Nephron progenitor cell (in vitro differentiated cells): ENCODE measurements at regions not wholly inside any gene's neighbourhood (a gene's known extent, or its start where the extent isn't known, plus 50 kb on each side); places are given as distances from the start of the nearest gene placed in this dataset.

Source experiments
- DNase-seq: peaks from one replicate; pipeline ENCODE4 v3.0.0; 2021
- H3K27ac Mint-ChIP-seq: 2 replicates; pipeline ENCODE4 v1.8.0; 2021; ENCODE audit warnings: mild to moderate bottlenecking, moderate library complexity, mixed read lengths
- H3K27me3 Mint-ChIP-seq: 2 replicates; pipeline ENCODE4 v1.8.0; 2021; ENCODE audit warnings: mild to moderate bottlenecking, low read depth, mixed read lengths; ENCODE audit not compliant: poor library complexity
- H3K36me3 Mint-ChIP-seq: 2 replicates; pipeline ENCODE4 v1.8.0; 2021; ENCODE audit warnings: low read depth, mixed read lengths
- H3K4me1 Mint-ChIP-seq: 2 replicates; pipeline ENCODE4 v1.8.0; 2021; ENCODE audit warnings: mixed read lengths
- H3K4me3 Mint-ChIP-seq: 2 replicates; pipeline ENCODE4 v1.8.0; 2021; ENCODE audit warnings: mild to moderate bottlenecking, moderate library complexity, mixed read lengths
- H3K9me3 Mint-ChIP-seq: 2 replicates; pipeline ENCODE4 v1.8.0; 2021; ENCODE audit warnings: mild to moderate bottlenecking, moderate library complexity, mixed read lengths
- TF ChIP-seq, protein P1 (sequence below): fragments of 200-600 bp; sonication (generic); IDR thresholded peaks from 2 replicates; pipeline ENCODE4 v1.5.0; 2021; ENCODE audit warnings: antibody characterized with exemption

GRCh38 chr6:144856622-144857021, 571.5 kb downstream of the UTRN start:
- DNase-seq = no peak
- Mint-ChIP-seq H3K4me3 (no peak overlapping the region), H3K27ac (no peak overlapping the region), H3K4me1 (no peaks in the 10 kb centered on the region), H3K27me3 (no peaks in the 10 kb centered on the region), H3K9me3 (no peaks in the 10 kb centered on the region), H3K36me3 (peaks cover 11% of the 10 kb centered on the region)
- TF ChIP-seq, protein P1, sequence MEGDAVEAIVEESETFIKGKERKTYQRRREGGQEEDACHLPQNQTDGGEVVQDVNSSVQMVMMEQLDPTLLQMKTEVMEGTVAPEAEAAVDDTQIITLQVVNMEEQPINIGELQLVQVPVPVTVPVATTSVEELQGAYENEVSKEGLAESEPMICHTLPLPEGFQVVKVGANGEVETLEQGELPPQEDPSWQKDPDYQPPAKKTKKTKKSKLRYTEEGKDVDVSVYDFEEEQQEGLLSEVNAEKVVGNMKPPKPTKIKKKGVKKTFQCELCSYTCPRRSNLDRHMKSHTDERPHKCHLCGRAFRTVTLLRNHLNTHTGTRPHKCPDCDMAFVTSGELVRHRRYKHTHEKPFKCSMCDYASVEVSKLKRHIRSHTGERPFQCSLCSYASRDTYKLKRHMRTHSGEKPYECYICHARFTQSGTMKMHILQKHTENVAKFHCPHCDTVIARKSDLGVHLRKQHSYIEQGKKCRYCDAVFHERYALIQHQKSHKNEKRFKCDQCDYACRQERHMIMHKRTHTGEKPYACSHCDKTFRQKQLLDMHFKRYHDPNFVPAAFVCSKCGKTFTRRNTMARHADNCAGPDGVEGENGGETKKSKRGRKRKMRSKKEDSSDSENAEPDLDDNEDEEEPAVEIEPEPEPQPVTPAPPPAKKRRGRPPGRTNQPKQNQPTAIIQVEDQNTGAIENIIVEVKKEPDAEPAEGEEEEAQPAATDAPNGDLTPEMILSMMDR = no peak

GRCh38 chr6:144857086-144857485, 572.0 kb downstream of the UTRN start:
- H3K27ac Mint-ChIP-seq = no peak overlapping the region
- no peaks in the 10 kb centered on the region for H3K4me1 Mint-ChIP-seq
- no peaks in the 10 kb centered on the region for H3K27me3 Mint-ChIP-seq
- TF ChIP-seq, protein P1 = no peak
- no peak overlapping the region for H3K4me3 Mint-ChIP-seq
- DNase-seq = no peak
- peaks cover 6% of the 10 kb centered on the region for H3K36me3 Mint-ChIP-seq
- H3K9me3 Mint-ChIP-seq = no peaks in the 10 kb centered on the region

GRCh38 chr6:144862769-144863168, 577.6 kb downstream of the UTRN start:
- no peak overlapping the region for H3K4me3 Mint-ChIP-seq
- no peaks in the 10 kb centered on the region for H3K4me1 Mint-ChIP-seq
- no peak for DNase-seq
- H3K36me3 Mint-ChIP-seq = peaks cover 7% of the 10 kb centered on the region
- H3K9me3 Mint-ChIP-seq = peaks cover 31% of the 10 kb centered on the region
- TF ChIP-seq, protein P1 = no peak
- no peak overlapping the region for H3K27ac Mint-ChIP-seq
- H3K27me3 Mint-ChIP-seq = no peaks in the 10 kb centered on the region

- H3K36me3 Mint-ChIP-seq = peaks cover 7% of the 10 kb centered on the region
- no peaks in the 10 kb centered on the region for H3K27me3 Mint-ChIP-seq
- no peak overlapping the region for H3K27ac Mint-ChIP-seq
- DNase-seq = no peak
- H3K4me1 Mint-ChIP-seq = no peaks in the 10 kb centered on the region
- H3K4me3 Mint-ChIP-seq = no peak overlapping the region
- TF ChIP-seq, protein P1 = no peak
- H3K9me3 Mint-ChIP-seq = peaks cover 26% of the 10 kb centered on the region
Measured at GRCh38 chr6:144867761-144868160, 582.6 kb downstream of the UTRN start.

DNA sequence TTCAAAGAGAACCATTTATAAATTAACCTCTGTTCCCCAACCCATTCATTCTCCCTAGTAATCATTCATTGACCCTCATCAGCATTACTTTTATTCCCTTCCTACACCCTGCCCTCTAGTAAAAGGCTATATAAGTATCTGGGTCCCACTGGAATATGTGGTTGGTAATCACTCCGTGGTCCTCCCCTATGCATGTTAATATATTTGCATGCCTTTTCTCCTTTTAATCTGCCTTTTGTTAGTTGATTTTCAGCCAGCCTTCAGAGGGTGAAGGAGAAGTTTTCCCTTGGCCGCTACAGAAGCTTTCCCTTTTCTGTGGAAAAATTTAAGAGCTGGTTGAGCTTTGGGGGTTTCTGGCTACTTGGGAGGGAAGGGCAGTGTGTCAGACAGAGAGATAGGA, 585.6 kb downstream of the UTRN start:
- H3K4me3 Mint-ChIP-seq = no peak overlapping the region
- H3K36me3 Mint-ChIP-seq = no peaks in the 10 kb centered on the region
- H3K27me3 Mint-ChIP-seq = no peaks in the 10 kb centered on the region
- DNase-seq = no peak
- no peak overlapping the region for H3K27ac Mint-ChIP-seq
- H3K4me1 Mint-ChIP-seq = no peaks in the 10 kb centered on the region
- TF ChIP-seq, protein P1 = no peak
- H3K9me3 Mint-ChIP-seq = peaks cover 6% of the 10 kb centered on the region

GRCh38 chr6:144873623-144874378, 588.7 kb downstream of the UTRN start:
- no peaks in the 10 kb centered on the region for H3K4me1 Mint-ChIP-seq
- TF ChIP-seq, protein P1 = no peak
- no peaks in the 10 kb centered on the region for H3K36me3 Mint-ChIP-seq
- H3K27ac Mint-ChIP-seq = no peak overlapping the region
- H3K4me3 Mint-ChIP-seq = no peak overlapping the region
- H3K27me3 Mint-ChIP-seq = no peaks in the 10 kb centered on the region
- peaks cover 6% of the 10 kb centered on the region for H3K9me3 Mint-ChIP-seq
- DNase-seq = no peak
